Endothelial cell (in vitro differentiated cells): ENCODE measurements at regions not wholly inside any gene's neighbourhood (a gene's known extent, or its start where the extent isn't known, plus 50 kb on each side); places are given as distances from the start of the nearest gene placed in this dataset.
A peak's percentile ranks its signal among the peaks of the same experiment; 100 is the strongest.

Source experiments
- DNase-seq: peaks from one replicate; pipeline ENCODE4 v3.0.0; 2021; ENCODE audit warnings: low spot score
- H3K27ac Mint-ChIP-seq: one replicate; pipeline ENCODE4 v1.8.0; 2021; ENCODE audit warnings: mixed read lengths, inconsistent platforms; ENCODE audit not compliant: unreplicated experiment
- H3K27me3 Mint-ChIP-seq: one replicate; pipeline ENCODE4 v1.8.0; 2021; ENCODE audit warnings: mild to moderate bottlenecking, moderate library complexity, mixed read lengths, inconsistent platforms; ENCODE audit not compliant: unreplicated experiment
- H3K36me3 Mint-ChIP-seq: one replicate; pipeline ENCODE4 v1.8.0; 2021; ENCODE audit warnings: mild to moderate bottlenecking, low read depth, mixed read lengths, inconsistent platforms; ENCODE audit not compliant: unreplicated experiment
- H3K4me1 Mint-ChIP-seq: one replicate; pipeline ENCODE4 v1.8.0; 2021; ENCODE audit warnings: mild to moderate bottlenecking, mixed read lengths, inconsistent platforms; ENCODE audit not compliant: unreplicated experiment
- H3K4me3 Mint-ChIP-seq: one replicate; pipeline ENCODE4 v1.8.0; 2021; ENCODE audit warnings: mild to moderate bottlenecking, mixed read lengths, inconsistent platforms; ENCODE audit not compliant: unreplicated experiment
- H3K9me3 Mint-ChIP-seq: one replicate; pipeline ENCODE4 v1.8.0; 2021; ENCODE audit warnings: mixed read lengths, inconsistent platforms; ENCODE audit not compliant: unreplicated experiment
- CTCF ChIP-seq: fragments of 200-600 bp; sonication (generic); IDR thresholded peaks from one replicate; pipeline ENCODE4 v1.5.0; 2021; ENCODE audit warnings: antibody characterized with exemption; ENCODE audit not compliant: unreplicated experiment

DNA sequence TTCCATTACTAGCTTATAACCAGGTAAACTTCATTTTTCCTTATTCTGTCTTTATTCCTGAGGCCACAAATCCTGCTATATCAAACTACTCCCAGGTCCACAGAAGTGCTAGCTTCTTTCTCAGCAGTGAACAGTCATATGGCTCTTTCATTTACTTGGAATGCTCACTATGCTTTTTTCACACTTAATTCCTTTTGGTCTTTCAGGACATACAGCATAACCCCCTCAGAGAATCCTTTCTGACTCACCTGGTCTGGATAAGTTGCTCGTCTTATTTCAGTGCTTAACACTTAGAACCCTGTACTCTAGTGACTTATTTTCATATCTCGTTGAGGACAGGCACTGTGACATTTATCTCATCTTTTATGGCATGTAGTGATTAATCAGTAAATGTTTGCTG lies 325.0 kb upstream of the UBE2E3 start:
- no peaks in the 10 kb centered on the region for H3K36me3 Mint-ChIP-seq
- peaks cover 3% of the 10 kb centered on the region for H3K4me1 Mint-ChIP-seq
- no peak for DNase-seq
- no peak overlapping the region for H3K27ac Mint-ChIP-seq
- H3K27me3 Mint-ChIP-seq: peaks cover 1% of the 10 kb centered on the region
- H3K9me3 Mint-ChIP-seq: no peaks in the 10 kb centered on the region
- no peak overlapping the region for H3K4me3 Mint-ChIP-seq
- no peak for TF ChIP-seq CTCF

GRCh38 chr2:180653481-180653880 lies 326.9 kb upstream of the UBE2E3 start:
- H3K27ac Mint-ChIP-seq: no peak overlapping the region
- TF ChIP-seq CTCF: no peak
- peaks cover 3% of the 10 kb centered on the region for H3K4me1 Mint-ChIP-seq
- no peak overlapping the region for H3K4me3 Mint-ChIP-seq
- H3K9me3 Mint-ChIP-seq: no peaks in the 10 kb centered on the region
- peaks cover 1% of the 10 kb centered on the region for H3K27me3 Mint-ChIP-seq
- no peak for DNase-seq
- no peaks in the 10 kb centered on the region for H3K36me3 Mint-ChIP-seq

DNA sequence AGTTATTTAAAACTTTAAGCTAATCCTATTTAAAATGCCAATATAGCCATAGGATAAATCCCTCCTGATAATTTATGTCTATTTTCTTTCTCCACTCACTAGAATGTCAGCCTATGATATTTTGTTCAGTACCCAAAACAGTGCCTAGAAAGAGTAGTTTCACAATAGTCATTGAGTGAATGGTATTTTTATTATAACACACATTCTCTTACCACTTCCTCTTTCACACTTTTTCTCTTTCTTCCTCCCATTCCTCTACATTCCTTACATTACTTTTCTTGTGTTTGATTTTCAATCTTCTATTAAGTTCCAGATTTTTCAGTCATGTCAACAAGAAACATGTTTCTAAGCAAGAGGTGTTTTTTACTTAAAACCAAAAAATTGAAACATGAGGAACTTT lies 327.6 kb upstream of the UBE2E3 start:
- no peak for TF ChIP-seq CTCF
- Mint-ChIP-seq H3K27me3 (peaks cover 1% of the 10 kb centered on the region), H3K9me3 (no peaks in the 10 kb centered on the region), H3K4me1 (peaks cover 3% of the 10 kb centered on the region), H3K27ac (peak overlapping the region; percentile 33), H3K36me3 (no peaks in the 10 kb centered on the region), H3K4me3 (no peak overlapping the region)
- no peak for DNase-seq

GRCh38 chr2:180651596-180651995 lies 328.8 kb upstream of the UBE2E3 start:
- Mint-ChIP-seq H3K4me3 (no peak overlapping the region), H3K27ac (no peak overlapping the region), H3K4me1 (peaks cover 3% of the 10 kb centered on the region), H3K36me3 (no peaks in the 10 kb centered on the region), H3K9me3 (no peaks in the 10 kb centered on the region), H3K27me3 (peaks cover 1% of the 10 kb centered on the region)
- no peak for DNase-seq
- TF ChIP-seq CTCF: no peak

GRCh38 chr2:180647621-180648020 lies 332.8 kb upstream of the UBE2E3 start:
- Mint-ChIP-seq H3K9me3 (no peaks in the 10 kb centered on the region), H3K27ac (no peak overlapping the region), H3K36me3 (no peaks in the 10 kb centered on the region), H3K4me3 (no peak overlapping the region), H3K4me1 (no peaks in the 10 kb centered on the region), H3K27me3 (no peaks in the 10 kb centered on the region)
- TF ChIP-seq CTCF: no peak
- DNase-seq: no peak
